ENCODE measurements at regions not wholly inside any gene's neighbourhood (a gene's known extent, or its start where the extent isn't known, plus 50 kb on each side); places are given as distances from the start of the nearest gene placed in this dataset.

GRCh38 chr7:84294847-84295455, 100.4 kb upstream of the SEMA3A start:
- DNase-seq (ENCODE audit: low spot score), result no peak

- no peak for DNase-seq (ENCODE audit: low spot score)
Measured at GRCh38 chr7:84294391-84294790, 99.8 kb upstream of the SEMA3A start.

DNA sequence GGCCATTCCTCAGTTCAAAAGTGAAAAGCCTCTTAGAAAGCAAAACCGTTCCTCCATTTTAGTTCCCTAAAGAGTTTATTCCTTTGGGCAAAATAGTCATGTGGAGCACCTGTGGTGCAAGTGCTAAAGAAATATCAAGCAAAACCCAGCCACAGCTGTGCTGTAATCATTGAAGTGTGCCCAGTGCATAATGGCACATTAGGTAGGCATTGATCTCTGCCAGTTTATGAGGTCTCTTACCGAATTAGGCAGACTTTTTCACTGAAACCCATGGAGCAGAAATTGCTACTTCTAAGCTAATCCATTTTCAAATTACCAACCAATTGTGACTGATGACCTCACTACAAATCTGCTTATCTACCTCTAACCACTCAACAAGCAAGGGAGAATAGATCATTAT, 97.2 kb upstream of the SEMA3A start:
- no peak for DNase-seq (ENCODE audit: low spot score)

DNA sequence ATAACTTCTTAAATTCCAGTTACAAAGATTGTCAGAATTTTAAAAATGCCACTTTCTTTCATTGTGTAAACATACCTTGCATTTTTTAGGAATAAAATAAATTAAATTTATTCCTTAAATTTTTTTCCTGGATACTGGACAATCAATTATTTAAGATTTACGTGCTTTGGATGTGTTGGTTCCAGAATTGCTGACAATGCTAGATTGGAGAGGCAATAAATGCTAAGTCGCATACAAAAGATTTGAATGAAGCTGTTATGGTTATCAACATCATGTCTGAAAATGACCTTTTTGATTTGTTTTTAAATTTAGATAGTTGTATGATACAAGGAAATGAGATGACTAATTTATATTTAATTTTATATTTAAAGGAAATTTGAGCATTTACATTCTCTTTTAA, 89.2 kb upstream of the SEMA3A start:
- DNase-seq (ENCODE audit: low spot score), result no peak

- DNase-seq (ENCODE audit: low spot score), result no peak
Measured at GRCh38 chr7:84281518-84281917, 86.9 kb upstream of the SEMA3A start.

- no peak for DNase-seq (ENCODE audit: low spot score)
Measured at GRCh38 chr7:84277628-84278224, 83.1 kb upstream of the SEMA3A start.

- DNase-seq (ENCODE audit: low spot score), result no peak
Measured at GRCh38 chr7:84274029-84274638, 79.5 kb upstream of the SEMA3A start.

DNA sequence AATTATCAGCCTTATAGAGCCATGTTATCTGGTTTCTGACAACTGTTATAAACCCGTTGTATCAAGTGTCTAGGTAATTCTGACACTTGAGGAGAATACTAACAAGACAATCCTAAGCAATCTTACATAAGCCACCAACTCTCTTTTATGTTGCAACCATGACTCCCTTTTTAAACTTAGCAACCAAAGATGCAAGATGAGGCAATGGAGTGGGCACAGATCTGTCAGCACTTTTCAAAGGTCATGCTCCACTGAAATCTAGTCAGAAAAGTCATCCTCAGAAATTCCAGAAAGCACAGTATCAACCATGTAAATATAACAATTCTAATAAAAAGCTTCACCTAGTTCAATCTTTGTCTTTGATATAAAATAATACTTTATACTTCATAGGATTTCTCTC, 77.0 kb upstream of the SEMA3A start:
- no peak for DNase-seq (ENCODE audit: low spot score)

GRCh38 chr7:84264396-84264795, 69.8 kb upstream of the SEMA3A start:
- DNase-seq (ENCODE audit: low spot score), result no peak

- no peak for DNase-seq (ENCODE audit: low spot score)
Measured at GRCh38 chr7:84263106-84263505, 68.5 kb upstream of the SEMA3A start.

DNA sequence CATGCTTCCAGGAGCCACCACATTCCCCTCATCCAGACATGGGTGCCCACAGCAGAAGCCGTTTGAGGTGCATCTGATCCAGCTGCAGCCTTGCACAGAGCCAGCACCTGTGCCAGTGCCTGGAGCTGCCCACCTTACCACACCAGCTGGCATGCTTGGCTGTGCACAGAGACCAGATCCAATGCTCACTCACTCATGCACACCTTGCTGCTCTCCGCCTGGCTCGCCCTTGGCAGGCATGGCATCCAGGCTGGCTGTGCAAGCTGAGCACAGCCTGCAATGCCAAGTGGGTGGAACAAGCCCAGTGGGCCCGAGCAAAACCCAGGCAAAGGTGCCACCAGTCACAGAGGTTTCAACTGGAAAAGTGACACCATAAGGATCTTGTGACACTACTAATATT, 66.9 kb upstream of the SEMA3A start:
- no peak for DNase-seq (ENCODE audit: low spot score)

- no peak for DNase-seq (ENCODE audit: low spot score)
Measured at GRCh38 chr7:84258628-84259027, 64.0 kb upstream of the SEMA3A start.

GRCh38 chr7:84256571-84256971, 62.0 kb upstream of the SEMA3A start:
- no peak for DNase-seq (ENCODE audit: low spot score)

DNA sequence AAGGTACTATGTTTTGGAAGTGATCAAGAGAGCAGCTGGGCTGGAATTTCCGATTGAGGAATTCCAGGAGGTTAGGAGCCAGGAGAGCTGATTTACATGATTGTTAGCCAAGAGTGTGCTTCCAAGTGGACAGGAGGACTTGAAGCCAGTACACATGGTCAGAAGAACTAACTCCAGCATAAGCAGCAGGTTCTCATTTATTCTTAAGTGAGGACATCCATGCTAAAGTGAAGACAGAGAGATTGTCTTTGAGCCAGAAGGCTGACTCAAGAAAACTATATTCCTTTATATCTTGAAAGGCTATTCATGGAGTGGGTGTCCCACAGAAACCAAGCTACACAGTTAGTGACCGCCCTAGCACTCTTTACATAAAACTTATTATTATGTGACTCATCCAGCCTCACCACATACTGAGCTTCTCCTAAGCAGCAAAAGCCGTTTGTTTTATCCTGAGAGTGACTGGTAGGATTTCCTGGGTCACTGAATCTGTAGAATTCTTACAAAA, 56.7 kb upstream of the SEMA3A start:
- DNase-seq (ENCODE audit: low spot score), result no peak

- DNase-seq (ENCODE audit: low spot score), result no peak
Measured at GRCh38 chr7:84250452-84250851, 55.9 kb upstream of the SEMA3A start.

- DNase-seq (ENCODE audit: low spot score), result no peak
Measured at GRCh38 chr7:84249656-84250055, 55.1 kb upstream of the SEMA3A start.

DNA sequence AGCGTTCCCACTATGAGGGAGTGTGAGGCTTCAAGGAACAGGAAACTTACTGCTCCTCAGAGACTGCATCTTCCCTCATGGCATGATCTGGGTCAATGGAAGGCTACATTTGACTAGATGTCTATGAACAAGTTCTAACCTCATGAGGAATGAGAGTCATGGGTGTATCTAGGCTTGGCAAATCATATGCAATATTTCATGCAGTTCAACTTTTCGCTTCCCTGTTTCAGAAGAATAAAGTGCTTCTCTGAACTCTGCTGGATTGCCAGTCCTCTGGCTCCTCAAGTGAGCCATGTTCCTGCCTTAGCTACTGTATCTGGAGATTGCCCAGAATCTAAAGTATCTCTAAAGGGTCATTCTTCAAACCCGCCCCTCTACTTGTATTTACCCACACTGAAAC, 54.3 kb upstream of the SEMA3A start:
- DNase-seq (ENCODE audit: low spot score), result no peak

- DNase-seq (ENCODE audit: low spot score), result no peak
Measured at GRCh38 chr7:84248267-84248666, 53.7 kb upstream of the SEMA3A start.

DNA sequence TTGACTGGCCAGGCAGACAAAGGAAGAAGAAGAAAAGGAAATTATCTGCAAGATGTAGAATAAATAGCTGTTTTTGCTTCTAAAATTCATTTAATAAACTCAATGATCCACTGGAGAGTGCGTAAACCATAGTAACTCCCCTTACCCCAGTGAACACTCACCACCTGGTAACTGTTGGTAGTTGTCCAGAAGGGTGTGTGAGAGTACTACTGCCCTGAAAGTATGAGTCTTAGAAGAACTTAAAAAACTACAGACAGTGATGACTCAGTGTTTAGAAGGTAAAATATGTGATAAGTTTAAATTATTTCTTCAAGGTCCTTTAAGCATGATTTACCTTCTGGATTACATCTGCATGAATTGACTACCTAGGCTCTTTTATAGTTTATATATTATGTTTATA, 53.0 kb upstream of the SEMA3A start:
- DNase-seq (ENCODE audit: low spot score), result no peak

- DNase-seq (ENCODE audit: low spot score), result no peak
Measured at GRCh38 chr7:84245835-84246234, 51.2 kb upstream of the SEMA3A start.
